ENCODE measurements at regions not wholly inside any gene's neighbourhood (a gene's known extent, or its start where the extent isn't known, plus 50 kb on each side); places are given as distances from the start of the nearest gene placed in this dataset.

GRCh38 chr2:187210726-187211125, 237.3 kb downstream of the CALCRL start:
- Histone ChIP-seq H3K4me1 (no peaks in the 10 kb centered on the region), H3K27ac (replicated peaks in 1 of 4) (no peak overlapping the region), H3K36me3 (no peaks in the 10 kb centered on the region), H3K9me3 (peaks cover 0 to 12% (median 9%) of the 10 kb centered on the region in 4 donors), H3K4me3 (no peak overlapping the region), H3K27me3 (no peaks in the 10 kb centered on the region)
- TF ChIP-seq CTCF (IDR thresholded peaks at IDR 0.05) = no peak
- TF ChIP-seq POLR2AphosphoS5 (IDR thresholded peaks at IDR 0.05) = no peak
- TF ChIP-seq EP300 (IDR thresholded peaks at IDR 0.05) = no peak
- TF ChIP-seq POLR2A (IDR thresholded peaks at IDR 0.05; ENCODE audit: low read depth) = no peak
- intact Hi-C loops (cut with DNase I) = no loop called here
- DNase-seq (ENCODE audit: extremely low spot score) = no peak
- 72% methylated on average over 3 of the region's 3 CpGs for WGBS

GRCh38 chr2:187208199-187208785, 239.8 kb downstream of the CALCRL start:
- DNase-seq (ENCODE audit: extremely low spot score) = no peak
- TF ChIP-seq CTCF (IDR thresholded peaks at IDR 0.05) = no peak
- no peak for TF ChIP-seq POLR2AphosphoS5 (IDR thresholded peaks at IDR 0.05)
- no peak for TF ChIP-seq EP300 (IDR thresholded peaks at IDR 0.05)
- no peak for TF ChIP-seq POLR2A (IDR thresholded peaks at IDR 0.05; ENCODE audit: low read depth)
- H3K4me1 ChIP-seq = no peaks in the 10 kb centered on the region
- no peaks in the 10 kb centered on the region for H3K27me3 ChIP-seq
- no peaks in the 10 kb centered on the region for H3K36me3 ChIP-seq
- 90% methylated on average over 2 of the region's 3 CpGs for WGBS
- intact Hi-C loops (cut with DNase I) = no loop called here
- H3K4me3 ChIP-seq = no peak overlapping the region
- H3K27ac ChIP-seq (replicated peaks in 1 of 4) = no peak overlapping the region
- H3K9me3 ChIP-seq = peaks cover 0 to 12% (median 9%) of the 10 kb centered on the region in 4 donors

GRCh38 chr2:187207126-187207525, 240.9 kb downstream of the CALCRL start:
- peaks cover 0 to 9% (median 7%) of the 10 kb centered on the region in 4 donors for H3K9me3 ChIP-seq
- intact Hi-C loops (cut with DNase I) = no loop called here
- no peaks in the 10 kb centered on the region for H3K4me1 ChIP-seq
- WGBS = 70% methylated on average over 2 of the region's 2 CpGs
- H3K27me3 ChIP-seq = no peaks in the 10 kb centered on the region
- no peak for DNase-seq (ENCODE audit: extremely low spot score)
- H3K27ac ChIP-seq (replicated peaks in 1 of 4) = no peak overlapping the region
- H3K4me3 ChIP-seq = no peak overlapping the region
- TF ChIP-seq POLR2A (IDR thresholded peaks at IDR 0.05; ENCODE audit: low read depth) (no peak), CTCF (IDR thresholded peaks at IDR 0.05) (no peak), EP300 (IDR thresholded peaks at IDR 0.05) (no peak), POLR2AphosphoS5 (IDR thresholded peaks at IDR 0.05) (no peak)
- H3K36me3 ChIP-seq = no peaks in the 10 kb centered on the region

GRCh38 chr2:187206471-187206870, 241.6 kb downstream of the CALCRL start:
- DNase-seq (ENCODE audit: extremely low spot score) = no peak
- Histone ChIP-seq H3K4me1 (no peaks in the 10 kb centered on the region), H3K36me3 (no peaks in the 10 kb centered on the region), H3K4me3 (no peak overlapping the region), H3K27ac (replicated peaks in 1 of 4) (no peak overlapping the region), H3K9me3 (peaks cover 0 to 4% (median under 1%) of the 10 kb centered on the region in 4 donors), H3K27me3 (no peaks in the 10 kb centered on the region)
- 52% methylated on average over 1 of the region's 1 CpG for WGBS
- TF ChIP-seq EP300 (IDR thresholded peaks at IDR 0.05) (no peak), POLR2A (IDR thresholded peaks at IDR 0.05; ENCODE audit: low read depth) (no peak), CTCF (IDR thresholded peaks at IDR 0.05) (no peak), POLR2AphosphoS5 (IDR thresholded peaks at IDR 0.05) (no peak)
- intact Hi-C loops (cut with DNase I) = no loop called here

- Histone ChIP-seq H3K4me3 (no peak overlapping the region), H3K27ac (replicated peaks in 1 of 4) (no peak overlapping the region), H3K27me3 (no peaks in the 10 kb centered on the region), H3K4me1 (no peaks in the 10 kb centered on the region), H3K9me3 (peaks cover 0 to under 1% (median 0%) of the 10 kb centered on the region in 4 donors), H3K36me3 (no peaks in the 10 kb centered on the region)
- DNase-seq (ENCODE audit: extremely low spot score) = no peak
- no peak for TF ChIP-seq POLR2A (IDR thresholded peaks at IDR 0.05; ENCODE audit: low read depth)
- no peak for TF ChIP-seq CTCF (IDR thresholded peaks at IDR 0.05)
- TF ChIP-seq EP300 (IDR thresholded peaks at IDR 0.05) = no peak
- no peak for TF ChIP-seq POLR2AphosphoS5 (IDR thresholded peaks at IDR 0.05)
- intact Hi-C loops (cut with DNase I) = no loop called here
- WGBS = 54% methylated on average over 4 of the region's 4 CpGs
These were observed 242.0 kb downstream of the CALCRL start for GRCh38 chr2:187206071-187206470.
